GM18873 (cell line): ENCODE measurements at regions not wholly inside any gene's neighbourhood (a gene's known extent, or its start where the extent isn't known, plus 50 kb on each side); places are given as distances from the start of the nearest gene placed in this dataset.

Experiments
- ATAC-seq: cut with Tn5 transposase; IDR thresholded peaks from one replicate; pipeline ENCODE4 v1.9.1; 2021; ENCODE audit warnings: mild to moderate bottlenecking, moderate library complexity, moderate number of reproducible peaks; ENCODE audit not compliant: unreplicated experiment, low FRiP score

GRCh38 chr6:2471472-2471871, 226.1 kb upstream of the GMDS start:
- ATAC-seq, result no peak

DNA sequence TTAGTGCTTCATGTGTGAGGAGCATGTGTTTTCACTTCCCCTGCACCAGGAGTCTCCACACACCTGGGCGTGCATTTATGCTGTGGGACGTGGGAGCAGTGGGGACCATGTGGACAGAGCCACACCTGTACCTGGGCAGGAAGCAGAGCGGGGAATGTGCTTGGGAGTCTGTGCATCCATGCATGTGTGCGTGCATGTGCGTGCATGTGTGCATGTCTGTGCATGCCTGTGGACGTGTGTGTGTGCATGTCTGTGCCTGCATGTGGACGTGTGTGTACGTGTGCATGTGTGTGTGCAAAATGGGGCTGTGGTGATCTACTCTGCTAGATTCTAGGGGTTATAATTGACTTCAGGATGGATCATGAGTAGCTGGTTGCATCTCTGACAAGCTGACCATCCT, 224.0 kb upstream of the GMDS start:
- ATAC-seq, result no peak

GRCh38 chr6:2468601-2468955, 223.2 kb upstream of the GMDS start:
- ATAC-seq, result no peak

DNA sequence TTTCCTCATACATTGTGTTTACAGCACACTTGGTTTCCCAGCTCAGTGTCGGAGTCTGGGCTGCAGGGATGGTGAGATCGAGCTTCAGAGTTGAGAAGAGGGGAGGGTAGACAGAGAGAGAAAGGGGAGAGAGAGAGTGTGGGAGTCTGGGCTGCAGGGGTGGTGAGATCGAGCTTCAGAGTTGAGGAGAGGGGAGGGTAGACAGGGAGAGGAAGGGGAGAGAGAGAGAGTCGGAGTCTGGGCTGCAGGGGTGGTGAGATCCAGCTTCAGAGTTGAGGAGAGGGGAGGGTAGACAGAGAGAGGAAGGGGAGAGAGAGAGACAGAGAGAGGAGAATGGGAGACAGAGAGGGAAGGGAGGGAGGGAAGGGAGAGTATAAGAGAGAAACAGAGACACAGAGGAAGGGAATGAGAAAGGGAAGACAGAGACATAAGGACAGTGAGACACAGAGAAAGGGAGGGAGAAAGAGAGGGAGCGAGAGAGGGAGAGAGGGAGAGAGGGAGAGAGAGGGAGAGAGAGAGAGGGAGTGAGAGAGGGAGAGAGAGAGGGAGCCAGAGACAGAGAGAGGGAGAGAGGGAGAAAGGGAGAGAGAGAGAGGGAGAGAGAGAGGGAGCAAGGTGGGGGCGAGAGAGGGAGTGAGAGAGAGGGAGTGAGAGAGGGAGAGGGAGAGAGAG, 222.7 kb upstream of the GMDS start:
- ATAC-seq, result no peak

DNA sequence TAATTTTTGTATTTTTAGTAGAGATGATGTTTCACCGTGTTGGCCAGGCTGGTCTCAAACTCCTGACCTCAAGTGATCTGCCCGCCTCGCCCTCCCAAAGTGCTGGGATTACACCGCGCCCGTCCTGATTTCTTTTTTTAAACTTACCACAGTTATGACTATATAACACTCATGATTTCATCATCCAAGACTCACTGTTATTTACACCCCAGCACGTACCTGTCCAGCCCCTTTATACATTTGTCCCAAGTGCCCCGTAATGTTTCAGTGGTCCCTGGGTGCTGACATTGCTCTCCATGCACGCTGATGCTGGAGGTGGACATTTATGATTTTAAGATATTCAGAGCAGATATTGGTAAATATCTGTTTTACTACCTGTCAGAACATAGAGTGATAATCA, 219.9 kb upstream of the GMDS start:
- no peak for ATAC-seq

- no peak for ATAC-seq
Observed at GRCh38 chr6:2464641-2465040, 219.2 kb upstream of the GMDS start.

DNA sequence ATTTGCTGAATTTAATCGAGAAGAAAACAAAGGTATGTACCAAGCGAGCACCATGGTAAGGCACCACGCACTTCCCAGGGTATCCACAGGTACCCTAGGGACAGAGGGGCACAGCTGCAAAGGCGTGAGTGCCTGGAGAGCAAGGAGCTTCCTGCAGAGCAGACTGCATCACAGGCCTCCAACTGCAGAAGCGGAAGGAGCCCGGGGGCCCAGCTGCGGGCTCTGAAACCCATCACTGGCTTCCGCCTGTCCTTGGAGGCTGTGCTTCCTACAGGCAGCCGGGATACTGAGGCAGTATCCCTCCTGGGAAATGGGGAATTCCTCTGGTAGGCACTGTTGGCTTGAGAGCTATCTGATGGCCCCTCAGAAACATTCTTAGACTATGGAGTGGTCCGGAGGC, 217.4 kb upstream of the GMDS start:
- no peak for ATAC-seq

DNA sequence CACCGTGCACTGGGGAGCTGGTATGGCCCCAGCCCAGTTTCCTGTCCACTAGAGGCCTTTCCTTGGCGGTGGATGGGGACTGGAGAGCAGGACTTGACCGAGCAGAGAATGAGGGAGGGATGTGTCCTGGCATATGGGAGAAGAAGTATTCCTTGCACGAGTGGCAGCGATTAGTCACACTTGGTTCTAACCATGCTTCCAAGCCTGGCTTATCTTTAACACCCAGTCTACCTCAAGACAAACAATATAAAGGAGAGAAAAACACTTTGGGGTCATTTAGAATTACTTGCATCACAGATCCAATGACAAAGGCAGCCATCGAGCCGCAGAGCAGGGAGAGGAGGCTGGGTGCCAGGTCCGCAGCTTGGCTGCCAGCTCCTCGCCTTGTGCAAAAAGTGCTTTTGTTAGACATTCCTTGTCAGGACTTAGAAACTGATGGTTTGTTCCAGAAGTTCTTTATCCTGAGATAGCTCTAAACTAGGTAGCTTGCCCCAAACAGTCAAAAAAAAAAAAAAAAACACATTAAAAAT, 214.9 kb upstream of the GMDS start:
- ATAC-seq, result no peak

DNA sequence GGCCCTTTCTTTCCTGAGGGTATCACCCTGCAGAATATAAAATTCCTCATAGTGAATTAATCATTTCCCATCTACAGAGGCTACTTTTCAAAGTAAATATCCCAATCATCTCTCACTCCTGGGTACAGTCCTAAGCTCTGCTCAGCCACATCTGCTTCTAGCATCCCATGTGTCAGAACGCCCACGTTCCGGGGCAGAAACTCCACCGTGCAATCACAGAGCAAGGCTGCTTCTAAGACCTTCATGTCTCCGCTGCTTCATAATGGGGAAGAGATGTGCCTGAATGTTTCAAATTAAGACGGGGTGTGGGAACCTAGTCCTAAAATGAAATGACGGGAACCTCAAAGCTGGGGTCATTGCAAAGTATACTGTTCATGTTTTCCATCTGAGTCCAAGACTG, 208.8 kb upstream of the GMDS start:
- no peak for ATAC-seq

DNA sequence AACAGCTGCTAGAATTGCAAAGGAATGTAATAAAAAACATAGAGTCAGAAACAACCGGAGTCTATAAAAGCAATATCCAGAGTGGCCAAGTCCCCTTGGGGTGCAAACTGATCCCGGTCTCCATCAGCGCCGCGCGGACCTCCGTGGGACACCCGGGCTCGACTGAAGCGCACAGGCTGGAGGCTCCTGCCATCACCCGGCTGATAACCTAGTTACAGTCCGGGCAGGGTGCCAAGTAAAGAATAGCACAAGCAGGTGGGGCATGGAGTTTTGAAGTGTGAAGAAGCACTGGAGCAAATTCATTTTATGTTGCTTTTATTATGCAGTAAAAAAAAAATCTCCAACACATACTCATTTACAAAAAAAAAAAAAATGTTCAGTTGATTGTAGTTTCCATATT, 205.1 kb upstream of the GMDS start:
- ATAC-seq, result no peak

DNA sequence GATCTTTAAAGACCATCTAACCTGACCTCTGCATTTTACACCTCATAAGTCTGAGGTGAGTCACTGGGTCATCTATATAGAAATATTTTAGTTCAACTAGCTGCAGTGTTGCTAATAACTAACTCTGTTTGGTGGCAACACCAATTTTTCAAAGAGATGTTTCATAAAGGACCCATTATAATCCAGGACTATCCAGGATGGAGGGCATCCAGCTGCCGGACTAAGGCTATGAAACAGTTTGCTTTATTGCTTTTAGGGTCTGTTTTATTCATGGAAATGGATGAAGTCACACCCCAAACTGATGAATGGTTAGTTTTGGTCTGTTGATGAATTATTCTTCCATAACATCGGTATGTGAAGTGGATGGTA, 204.2 kb upstream of the GMDS start:
- ATAC-seq, result no peak

DNA sequence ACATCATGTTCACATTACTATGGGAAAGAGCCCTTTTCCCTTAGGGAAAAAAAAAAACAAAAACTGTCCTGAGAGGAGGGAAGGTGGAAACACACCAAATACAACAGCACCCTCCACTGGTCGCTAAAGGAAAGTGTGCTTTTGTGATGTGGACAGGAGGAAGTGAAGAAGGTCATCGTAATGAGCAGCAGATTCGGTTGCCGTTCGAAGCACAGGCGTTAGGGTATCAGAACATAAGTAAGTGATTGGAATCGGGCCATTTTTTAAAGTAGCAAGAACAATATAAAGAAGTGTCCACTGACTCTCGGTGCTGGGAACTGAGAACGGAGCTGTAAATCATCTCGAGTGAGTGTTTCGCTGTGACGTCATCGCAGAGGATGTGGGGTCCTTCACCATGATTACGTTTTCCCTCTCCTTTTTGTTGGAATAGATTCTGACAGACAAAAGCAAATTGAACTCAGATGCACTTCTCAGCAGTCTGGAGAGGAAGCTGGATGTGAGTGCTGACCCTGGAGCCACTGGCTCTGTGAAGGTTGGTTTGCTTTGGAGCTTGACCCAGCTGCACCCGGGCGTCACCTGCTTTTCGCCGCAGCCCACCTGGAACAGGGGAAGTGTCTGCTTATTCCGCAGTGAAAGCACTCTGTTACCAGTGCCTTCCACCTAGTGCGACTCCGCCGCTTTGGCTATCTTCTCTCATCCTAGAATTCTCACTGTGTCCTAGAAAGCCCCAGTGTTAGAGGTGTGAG, 203.6 kb upstream of the GMDS start:
- ATAC-seq, result no peak

GRCh38 chr6:2447931-2448330, 202.5 kb upstream of the GMDS start:
- ATAC-seq, result no peak

GRCh38 chr6:2447318-2447920, 202.0 kb upstream of the GMDS start:
- ATAC-seq, result no peak

DNA sequence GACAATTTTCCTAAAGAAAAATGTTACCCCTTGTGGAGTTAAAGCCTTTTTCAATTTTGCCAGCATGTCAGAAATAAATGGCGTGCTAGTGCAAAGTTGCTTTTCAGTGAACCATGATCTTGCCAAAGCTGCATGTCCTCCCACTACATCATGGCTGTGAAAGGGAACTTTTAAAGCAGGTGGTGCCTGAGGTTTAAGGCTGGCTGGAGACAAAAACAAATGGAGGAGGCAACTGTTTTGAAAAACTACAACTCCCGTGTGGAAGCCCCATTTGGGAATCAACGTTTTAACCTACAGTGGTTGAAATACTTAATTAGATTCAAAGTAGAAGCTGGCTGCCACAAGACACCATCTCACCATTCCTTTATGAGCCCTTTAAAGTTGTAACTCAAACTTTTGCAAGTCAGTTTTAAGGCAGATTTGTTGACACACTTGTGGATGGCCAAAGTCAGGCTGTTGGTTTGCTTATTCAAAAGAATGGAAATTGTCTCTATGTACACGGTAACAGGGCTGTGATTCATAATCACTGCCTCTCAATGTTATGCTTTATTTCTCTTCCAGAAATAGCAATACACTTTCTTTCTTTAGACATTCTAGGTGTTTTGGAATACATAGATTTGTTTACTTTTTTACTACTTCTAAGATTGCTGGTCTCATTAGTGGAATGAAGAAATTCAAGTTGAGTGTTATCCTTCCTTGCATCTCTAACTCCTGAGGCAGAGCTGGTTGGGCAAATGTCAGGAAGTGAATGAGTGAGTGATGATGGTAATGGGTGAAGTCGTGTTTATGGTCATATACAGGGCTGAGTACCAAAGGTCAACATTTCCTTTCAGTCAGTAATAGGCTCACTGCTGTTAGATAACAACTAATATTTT, 196.4 kb upstream of the GMDS start:
- ATAC-seq, result no peak

DNA sequence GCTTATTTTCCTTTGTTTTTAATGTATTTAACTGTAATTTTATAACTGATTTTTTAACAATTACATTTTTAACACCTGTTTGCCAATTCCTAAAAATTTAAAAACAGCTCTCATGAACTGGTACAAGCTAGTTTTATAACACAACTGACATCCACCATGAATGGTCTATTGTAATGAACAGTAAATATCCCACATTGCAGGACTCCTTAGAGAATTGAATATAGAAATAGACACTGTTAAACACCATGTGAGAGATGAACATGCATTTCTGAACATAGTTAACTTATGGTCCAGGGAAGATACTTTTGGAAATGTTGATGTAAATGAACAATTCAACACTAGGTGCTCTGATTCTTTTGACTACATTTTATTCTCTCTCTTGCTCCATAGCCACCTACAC, 195.1 kb upstream of the GMDS start:
- ATAC-seq, result no peak

- no peak for ATAC-seq
Observed at GRCh38 chr6:2439632-2440031, 194.2 kb upstream of the GMDS start.

DNA sequence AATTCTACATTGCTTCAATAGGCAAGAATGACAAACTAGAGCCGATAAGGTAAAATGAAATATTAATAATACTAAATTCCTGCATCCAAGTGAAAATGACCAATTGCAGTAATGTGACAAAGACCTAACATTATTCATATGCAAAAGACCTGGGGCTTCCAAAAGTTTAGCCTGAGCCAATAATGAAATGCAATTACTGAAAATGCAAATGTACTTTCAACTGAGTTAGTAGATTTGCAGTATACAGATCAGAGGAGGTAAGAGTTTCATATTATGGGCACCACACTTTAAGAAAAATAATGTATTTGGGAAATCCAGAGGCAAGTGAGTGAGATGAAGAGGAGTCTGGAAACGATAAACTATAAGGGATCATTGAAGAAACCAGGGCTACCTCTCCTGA, 193.7 kb upstream of the GMDS start:
- ATAC-seq, result no peak

DNA sequence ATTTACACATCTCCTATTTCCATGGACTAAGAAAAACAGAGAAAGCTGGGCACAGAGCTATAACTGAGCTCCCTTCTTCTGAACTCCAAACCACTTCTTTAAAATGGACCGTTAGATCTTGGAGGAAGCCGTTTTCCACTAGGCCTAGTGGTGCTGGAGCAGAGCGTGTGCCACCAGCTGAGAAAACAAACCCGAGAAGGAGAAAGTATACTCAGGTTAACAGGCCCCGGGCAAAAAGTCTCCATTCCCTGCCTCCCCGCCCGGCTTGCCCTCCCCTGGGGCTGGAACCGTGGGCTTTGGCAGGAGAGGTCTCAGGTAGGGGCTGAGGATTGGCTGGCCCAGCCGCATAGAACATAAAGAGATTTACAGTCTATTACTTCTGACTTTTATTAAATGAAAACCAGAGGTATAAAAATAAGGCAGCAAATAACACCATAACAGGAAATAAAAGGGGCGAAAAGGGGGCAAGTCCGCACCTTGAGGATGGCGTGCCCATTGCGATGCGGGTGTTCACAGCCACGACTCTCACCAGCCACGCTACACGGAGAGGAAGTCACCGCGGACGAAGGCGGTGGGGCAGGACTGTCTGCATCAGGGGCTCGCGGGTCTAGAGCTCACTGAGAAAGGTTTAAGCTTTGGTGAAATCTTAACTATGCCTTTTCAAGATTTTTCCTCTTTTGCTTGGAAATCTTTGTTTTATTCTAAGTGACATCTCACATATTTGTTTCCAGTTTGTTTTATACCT, 191.2 kb upstream of the GMDS start:
- ATAC-seq, result no peak

- no peak for ATAC-seq
Observed at GRCh38 chr6:2435323-2435722, 189.9 kb upstream of the GMDS start.
